K562 (cell line): ENCODE measurements at regions not wholly inside any gene's neighbourhood (a gene's known extent, or its start where the extent isn't known, plus 50 kb on each side); places are given as distances from the start of the nearest gene placed in this dataset.

Source experiments
- ATAC-seq: fragments of 200-7000 bp; cut with Tn5 transposase; 3 replicates; pipeline ENCODE4 v1.9.1; 2020; ENCODE audit warnings: moderate library complexity
- BruUV-seq: library from RNA; stranded (reverse); fragments of 400-500 nt; replicated peaks from 2 replicates; lab custom pipeline; 2021; lab: Mats Ljungman, UMichigan
- CTCF ChIA-PET: fragments of 300-600 bp; formaldehyde crosslinking; extraction: SDS; loops from one replicate; lab custom pipeline; 2021; ENCODE audit warnings: low intra/inter-chr PET ratio; lab: Yijun Ruan, JAX
- POLR2A ChIA-PET: fragments of 300-600, 350-650 bp; sonication (Branson Sonifier 250); formaldehyde crosslinking; extraction: SDS; loops from one replicate; lab custom pipeline; 2021; ENCODE audit warnings: antibody characterized with exemption, inconsistent platforms; lab: Yijun Ruan, JAX
- DNase-seq, 4 experiments: peaks; one replicate each; pipeline versions ENCODE4 v3.0.0 to v3.0.0-alpha.2; 2011 to 2018; ENCODE audit warnings: low spot score in 3 of 4, mixed read lengths in 3 of 4; ENCODE audit errors: extremely low read depth in 1 of 4
- FAIRE-seq: peaks from 2 replicates; lab custom pipeline; 2011; peaks lifted over from hg19 to GRCh38; lab: Jason Lieb, UNC
- H2AFZ ChIP-seq: 2 replicates; pipeline ENCODE4 v1.6.0; 2011; ENCODE audit warnings: low read depth, low read length, control low read depth, inconsistent platforms
- H3K27ac ChIP-seq: fragments of 200-600 bp; 3 replicates; pipeline ENCODE4 v1.8.0; 2011; ENCODE audit warnings: low read depth, mild to moderate bottlenecking, control low read depth, inconsistent platforms, low read length, moderate library complexity, mixed read lengths; ENCODE audit errors: extremely low read depth
- H3K27me3 ChIP-seq, 2 experiments: fragments of 300-600 bp in 1 of 2; 2 replicates in 1 of 2; 3 replicates in 1 of 2; pipeline versions ENCODE4 v1.6.0 to v1.8.0; 2011; ENCODE audit warnings: inconsistent platforms in 2 of 2, low read length in 2 of 2, mild to moderate bottlenecking in 1 of 2, mixed read lengths in 1 of 2, moderate library complexity in 1 of 2; ENCODE audit not compliant: control insufficient read depth in 2 of 2, insufficient read depth in 2 of 2
- H3K36me3 ChIP-seq: fragments of 300-600 bp; 3 replicates; pipeline ENCODE4 v1.8.0; 2011; ENCODE audit warnings: mild to moderate bottlenecking, low read length, inconsistent platforms; ENCODE audit not compliant: control insufficient read depth, insufficient read depth
- H3K4me1 ChIP-seq, 2 experiments: fragments of 200-600 bp in 1 of 2; replicated peaks in 1 of 2; 2 replicates in 1 of 2; 3 replicates in 1 of 2; pipeline versions ENCODE4 v1.5.1 to v1.8.0; 2011; ENCODE audit warnings: inconsistent platforms in 2 of 2, low read length in 2 of 2, mild to moderate bottlenecking in 1 of 2, mixed read lengths in 1 of 2, moderate library complexity in 1 of 2; ENCODE audit not compliant: control insufficient read depth in 2 of 2, insufficient read depth in 2 of 2
- H3K4me2 ChIP-seq: 2 replicates; pipeline ENCODE4 v1.6.1; 2011; ENCODE audit warnings: low read length, control low read depth, inconsistent platforms, mixed read lengths; ENCODE audit not compliant: insufficient read depth
- H3K4me3 ChIP-seq: fragments of 200-600 bp; sonication (generic), shearing (Covaris generic); 2 replicates; pipeline ENCODE4 v1.5.1; 2016; ENCODE audit warnings: control low read depth, inconsistent platforms
- H3K79me2 ChIP-seq: fragments of 200-600 bp; 3 replicates; pipeline ENCODE4 v1.8.0; 2011; ENCODE audit warnings: low read length, inconsistent platforms; ENCODE audit not compliant: control insufficient read depth, insufficient read depth
- H3K9ac ChIP-seq, 2 experiments: 2 replicates each; pipeline versions ENCODE4 v1.6.0 to v1.6.1; 2011; ENCODE audit warnings: low read depth in 2 of 2, low read length in 2 of 2, control low read depth in 1 of 2, inconsistent platforms in 1 of 2, mild to moderate bottlenecking in 1 of 2, mixed read lengths in 1 of 2; ENCODE audit not compliant: insufficient read depth in 1 of 2
- H3K9me1 ChIP-seq: one replicate; pipeline ENCODE4 v1.6.0; 2011; ENCODE audit warnings: inconsistent platforms, mild to moderate bottlenecking, low read length, moderate library complexity; ENCODE audit not compliant: control insufficient read depth, insufficient read depth
- H3K9me3 ChIP-seq: replicated peaks from 2 replicates; pipeline ENCODE4 v1.5.1; 2011; ENCODE audit warnings: low read depth, low read length, inconsistent platforms; ENCODE audit not compliant: control insufficient read depth, insufficient read depth
- H4K20me1 ChIP-seq: replicated peaks from 2 replicates; pipeline ENCODE4 v1.6.1; 2011; ENCODE audit warnings: low read length, inconsistent platforms, mixed read lengths; ENCODE audit not compliant: control insufficient read depth, insufficient read depth
- ATF3 ChIP-seq, 2 experiments: fragments of 450-650 bp in 1 of 2; sonication (generic) in 1 of 2; formaldehyde crosslinking in 1 of 2; IDR thresholded peaks in 1 of 2; conservative IDR thresholded peaks in 1 of 2; 2 replicates each; pipeline versions ENCODE4 v1.6.1 to v1.8.1; 2016 to 2023; ENCODE audit warnings: mild to moderate bottlenecking in 2 of 2, moderate library complexity in 2 of 2, inconsistent platforms in 1 of 2, missing genetic modification reagents in 1 of 2
- CEBPZ ChIP-seq: fragments of 150-350 bp; IDR thresholded peaks from 2 replicates; pipeline ENCODE4 v1.6.1; 2014; ENCODE audit warnings: low read depth, mild to moderate bottlenecking, low read length, borderline replicate concordance
- CSDE1 ChIP-seq, 2 experiments: fragments of 450-650 bp; IDR thresholded peaks; 2 replicates each; pipeline ENCODE4 v1.6.1; 2016; ENCODE audit warnings: mild to moderate bottlenecking in 1 of 2
- ERF ChIP-seq: fragments of 450-650 bp; formaldehyde crosslinking; IDR thresholded peaks from 2 replicates; pipeline ENCODE4 v1.4.0; 2020; ENCODE audit warnings: mild to moderate bottlenecking, mixed read lengths
- GTF2F1 ChIP-seq: IDR thresholded peaks from 2 replicates; pipeline ENCODE4 v1.6.1; 2011; ENCODE audit warnings: low read depth, low read length, improper control_type of control experiment
- HEY1 ChIP-seq: fragments of 250-450 bp; sonication (Bioruptor Pico); IDR thresholded peaks from 2 replicates; pipeline ENCODE4 v1.5.0; 2020; ENCODE audit warnings: mild to moderate bottlenecking, moderate library complexity, borderline replicate concordance
- MEIS2 ChIP-seq: fragments of 450-650 bp; IDR thresholded peaks from 2 replicates; pipeline ENCODE4 v1.6.1; 2014; ENCODE audit warnings: mild to moderate bottlenecking; ENCODE audit not compliant: partially characterized antibody
- POLR2H ChIP-seq: IDR thresholded peaks from 2 replicates; pipeline ENCODE4 v1.6.1; 2016; ENCODE audit warnings: missing genetic modification characterization, low read depth, mild to moderate bottlenecking, control low read depth, missing compliant biosample characterization, moderate library complexity
- RNF219 ChIP-seq: fragments of 250-450 bp; sonication (Bioruptor Pico); IDR thresholded peaks from 2 replicates; pipeline ENCODE4 v1.5.0; 2022; ENCODE audit warnings: mild to moderate bottlenecking
- SFPQ ChIP-seq: fragments of 200-400 bp; formaldehyde crosslinking; IDR thresholded peaks from 2 replicates; pipeline ENCODE4 v1.6.1; 2017; ENCODE audit warnings: mild to moderate bottlenecking, low read depth, low read length, moderate library complexity
- TCF15 ChIP-seq: fragments of 250-450 bp; sonication (Bioruptor Pico); IDR thresholded peaks from 2 replicates; pipeline ENCODE4 v1.8.0; 2022; ENCODE audit warnings: moderate library complexity, mild to moderate bottlenecking, inconsistent platforms
- U2AF2 ChIP-seq: fragments of 200-400 bp; formaldehyde crosslinking; optimal IDR thresholded peaks from 2 replicates; pipeline ENCODE3; 2017; ENCODE audit warnings: low read depth, mild to moderate bottlenecking, low read length
- ZNF140 ChIP-seq: fragments of 250-450 bp; sonication (Bioruptor Pico); IDR thresholded peaks from 2 replicates; pipeline ENCODE4 v1.8.0; 2021; ENCODE audit warnings: moderate library complexity, mild to moderate bottlenecking, inconsistent platforms
- ZNF347 ChIP-seq: fragments of 450-650 bp; formaldehyde crosslinking; IDR thresholded peaks from 2 replicates; pipeline ENCODE4 v1.4.0; 2020; ENCODE audit warnings: low read depth, mild to moderate bottlenecking, moderate library complexity
- WGBS: fragments of 100-300 bp; shearing (Covaris generic); methylation state at CpG from one replicate; pipeline ENCODE4 v1.1.6; 2016; ENCODE audit warnings: low coverage, mixed read lengths; ENCODE audit not compliant: insufficient coverage; ENCODE audit errors: missing lambda C conversion rate; 5-methylcytosine and 5-hydroxymethylcytosine counted together
- in situ Hi-C: fragments of 300-500 bp; cut with MboI; formaldehyde crosslinking; loops from 4 replicates; pipeline ENCODE4 v1.15.0; 2018; ENCODE audit warnings: inconsistent platforms, mixed read lengths
- intact Hi-C: fragments of 100-400 bp; cut with micrococcal nuclease; formaldehyde crosslinking; loops from 2 replicates; pipeline ENCODE4 v1.14.2; 2022

- 18% methylated on average over 1 of the region's 1 CpG for WGBS
- no peaks in the 10 kb centered on the region for H3K36me3 ChIP-seq
- no peak overlapping the region for H3K27ac ChIP-seq
- no peaks in the 10 kb centered on the region for H3K9me1 ChIP-seq
- FAIRE-seq (no peak), ATAC-seq (no peak), DNase-seq (no peak)
- no peak overlapping the region for H2AFZ ChIP-seq
- H3K9ac ChIP-seq = no peak overlapping the region
- ChIA-PET CTCF (no interaction called here), POLR2A (no interaction called here)
- no peaks in the 10 kb centered on the region for H4K20me1 ChIP-seq
- H3K79me2 ChIP-seq = no peaks in the 10 kb centered on the region
- no peaks in the 10 kb centered on the region for H3K27me3 ChIP-seq
- intact Hi-C loops (no loop called here), in situ Hi-C loops (no loop called here)
- no peaks in the 10 kb centered on the region for H3K9me3 ChIP-seq
- H3K4me1 ChIP-seq = no peaks in the 10 kb centered on the region
- H3K4me3 ChIP-seq = no peak overlapping the region
- H3K4me2 ChIP-seq = no peak overlapping the region
- no TSS peak for BruUV-seq
- TF ChIP-seq CEBPZ = no peak
- no peak for TF ChIP-seq GTF2F1
- no peak for TF ChIP-seq SFPQ
- TF ChIP-seq MEIS2 = no peak
- TF ChIP-seq POLR2H (tag) = no peak
- TF ChIP-seq CSDE1 (IDR thresholded peaks at IDR 0.05) = no peak
- no peak for TF ChIP-seq RNF219 (CRISPR knock-in tag)
- no peak for TF ChIP-seq ATF3 (IDR thresholded peaks at IDR 0.05)
- TF ChIP-seq ATF3 (CRISPR knock-in tag; conservative IDR thresholded peaks at IDR 0.05) = no peak
- no peak for TF ChIP-seq U2AF2
- TF ChIP-seq TCF15 (CRISPR knock-in tag) = no peak
- no peak for TF ChIP-seq ZNF140 (CRISPR knock-in tag)
- TF ChIP-seq HEY1 (CRISPR knock-in tag) = no peak
- no peak for TF ChIP-seq ERF
- no peak for TF ChIP-seq ZNF347 (CRISPR knock-in tag)
These were observed 939.5 kb downstream of the EPHA7 start for GRCh38 chr6:92479831-92480230.
